Smooth muscle cell (in vitro differentiated cells): ENCODE measurements at regions not wholly inside any gene's neighbourhood (a gene's known extent, or its start where the extent isn't known, plus 50 kb on each side); places are given as distances from the start of the nearest gene placed in this dataset.

Source experiments
- DNase-seq: peaks from one replicate; lab custom pipeline; 2025; ENCODE audit not compliant: unreplicated experiment; lab: John Stamatoyannopoulos, UW
- H2AFZ ChIP-seq: fragments of 200-600 bp; sonication (generic); 2 replicates; pipeline ENCODE4 v1.6.0; 2016; ENCODE audit warnings: antibody characterized with exemption, low read depth, mild to moderate bottlenecking
- H3F3A ChIP-seq: fragments of 200-600 bp; sonication (generic); 2 replicates; pipeline ENCODE4 v1.6.0; 2017; ENCODE audit warnings: antibody characterized with exemption, low read depth
- H3K27ac ChIP-seq: fragments of 200-600 bp; sonication (generic); 2 replicates; pipeline ENCODE4 v1.5.1; 2016; ENCODE audit warnings: low read depth, mild to moderate bottlenecking
- H3K27me3 ChIP-seq: fragments of 200-600 bp; sonication (generic); 2 replicates; pipeline ENCODE4 v1.6.1; 2016; ENCODE audit warnings: low read depth, mild to moderate bottlenecking
- H3K36me3 ChIP-seq: fragments of 200-600 bp; sonication (generic); 2 replicates; pipeline ENCODE4 v1.5.1; 2016; ENCODE audit warnings: low read depth
- H3K4me1 ChIP-seq: fragments of 200-600 bp; sonication (generic); 2 replicates; pipeline ENCODE4 v1.5.1; 2016; ENCODE audit warnings: low read depth
- H3K4me2 ChIP-seq: fragments of 200-600 bp; sonication (generic); 2 replicates; pipeline ENCODE4 v1.6.0; 2016; ENCODE audit warnings: mild to moderate bottlenecking
- H3K4me3 ChIP-seq: fragments of 200-600 bp; sonication (generic); 2 replicates; pipeline ENCODE4 v1.5.1; 2016; ENCODE audit warnings: mild to moderate bottlenecking
- H3K79me2 ChIP-seq: fragments of 200-600 bp; sonication (generic); 2 replicates; pipeline ENCODE4 v1.6.0; 2016; ENCODE audit warnings: low read depth, mild to moderate bottlenecking
- H3K9ac ChIP-seq: fragments of 200-600 bp; sonication (generic); 2 replicates; pipeline ENCODE4 v1.6.0; 2016; ENCODE audit warnings: low read depth
- H3K9me3 ChIP-seq: fragments of 200-600 bp; sonication (generic); replicated peaks from 2 replicates; pipeline ENCODE4 v1.5.1; 2016; ENCODE audit warnings: low read depth
- H4K20me1 ChIP-seq: fragments of 200-600 bp; sonication (generic); 2 replicates; pipeline ENCODE4 v1.6.0; 2016; ENCODE audit warnings: low read depth
- WGBS: methylation state at CpG from one replicate; pipeline ENCODE4 v1.1.7; 2016; ENCODE audit warnings: low lambda C conversion rate; 5-methylcytosine and 5-hydroxymethylcytosine counted together
- TF ChIP-seq, protein P1 (sequence below): fragments of 200-600 bp; sonication (generic); IDR thresholded peaks from 2 replicates; pipeline ENCODE4 v1.5.1; 2017; ENCODE audit warnings: borderline replicate concordance, mild to moderate bottlenecking, antibody characterized with exemption; ENCODE audit not compliant: insufficient read depth, poor library complexity, severe bottlenecking

- Histone ChIP-seq H3K27ac (no peak overlapping the region), H3K4me2 (no peak overlapping the region), H3K4me3 (no peak overlapping the region), H3K79me2 (no peaks in the 10 kb centered on the region), H3K27me3 (no peaks in the 10 kb centered on the region), H2AFZ (no peak overlapping the region), H4K20me1 (no peaks in the 10 kb centered on the region), H3K4me1 (no peaks in the 10 kb centered on the region), H3F3A (no peaks in the 10 kb centered on the region), H3K36me3 (no peaks in the 10 kb centered on the region), H3K9ac (no peak overlapping the region), H3K9me3 (no peaks in the 10 kb centered on the region)
- 95% methylated on average over 8 of the region's 8 CpGs for WGBS
- no peak for DNase-seq
- TF ChIP-seq, protein P1, sequence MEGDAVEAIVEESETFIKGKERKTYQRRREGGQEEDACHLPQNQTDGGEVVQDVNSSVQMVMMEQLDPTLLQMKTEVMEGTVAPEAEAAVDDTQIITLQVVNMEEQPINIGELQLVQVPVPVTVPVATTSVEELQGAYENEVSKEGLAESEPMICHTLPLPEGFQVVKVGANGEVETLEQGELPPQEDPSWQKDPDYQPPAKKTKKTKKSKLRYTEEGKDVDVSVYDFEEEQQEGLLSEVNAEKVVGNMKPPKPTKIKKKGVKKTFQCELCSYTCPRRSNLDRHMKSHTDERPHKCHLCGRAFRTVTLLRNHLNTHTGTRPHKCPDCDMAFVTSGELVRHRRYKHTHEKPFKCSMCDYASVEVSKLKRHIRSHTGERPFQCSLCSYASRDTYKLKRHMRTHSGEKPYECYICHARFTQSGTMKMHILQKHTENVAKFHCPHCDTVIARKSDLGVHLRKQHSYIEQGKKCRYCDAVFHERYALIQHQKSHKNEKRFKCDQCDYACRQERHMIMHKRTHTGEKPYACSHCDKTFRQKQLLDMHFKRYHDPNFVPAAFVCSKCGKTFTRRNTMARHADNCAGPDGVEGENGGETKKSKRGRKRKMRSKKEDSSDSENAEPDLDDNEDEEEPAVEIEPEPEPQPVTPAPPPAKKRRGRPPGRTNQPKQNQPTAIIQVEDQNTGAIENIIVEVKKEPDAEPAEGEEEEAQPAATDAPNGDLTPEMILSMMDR: no peak
Observed at GRCh38 chr12:11568762-11569478, 80.6 kb upstream of the ETV6 start.

- TF ChIP-seq, protein P1: no peak
Observed at GRCh38 chr12:11569716-11570115, 79.8 kb upstream of the ETV6 start.

GRCh38 chr12:11573880-11574279, 75.6 kb upstream of the ETV6 start:
- no peaks in the 10 kb centered on the region for H3K36me3 ChIP-seq
- no peaks in the 10 kb centered on the region for H3K9me3 ChIP-seq
- H3K4me2 ChIP-seq: no peak overlapping the region
- H3K4me1 ChIP-seq: no peaks in the 10 kb centered on the region
- TF ChIP-seq, protein P1: no peak
- no peak for DNase-seq
- no peaks in the 10 kb centered on the region for H3K79me2 ChIP-seq
- 90% methylated on average over 2 of the region's 2 CpGs for WGBS
- H2AFZ ChIP-seq: no peak overlapping the region
- H3K4me3 ChIP-seq: no peak overlapping the region
- H3F3A ChIP-seq: no peaks in the 10 kb centered on the region
- H3K27ac ChIP-seq: no peak overlapping the region
- no peaks in the 10 kb centered on the region for H4K20me1 ChIP-seq
- H3K27me3 ChIP-seq: no peaks in the 10 kb centered on the region
- H3K9ac ChIP-seq: no peak overlapping the region

More at GRCh38 chr12:11569716-11570115, 79.8 kb upstream of the ETV6 start:
- no peaks in the 10 kb centered on the region for H3K36me3 ChIP-seq
- H3K4me1 ChIP-seq: no peaks in the 10 kb centered on the region
- no peaks in the 10 kb centered on the region for H3K79me2 ChIP-seq
- DNase-seq: no peak
- H3K27me3 ChIP-seq: no peaks in the 10 kb centered on the region
- no peak overlapping the region for H3K27ac ChIP-seq
- H2AFZ ChIP-seq: no peak overlapping the region
- no peak overlapping the region for H3K9ac ChIP-seq
- no peak overlapping the region for H3K4me3 ChIP-seq
- no peaks in the 10 kb centered on the region for H3K9me3 ChIP-seq
- H4K20me1 ChIP-seq: no peaks in the 10 kb centered on the region
- H3K4me2 ChIP-seq: no peak overlapping the region
- no peaks in the 10 kb centered on the region for H3F3A ChIP-seq

- DNase-seq: no peak
- H3K4me2 ChIP-seq: no peak overlapping the region
Observed at GRCh38 chr12:11576104-11576503, 73.4 kb upstream of the ETV6 start.

More at GRCh38 chr12:11576104-11576503, 73.4 kb upstream of the ETV6 start:
- no peaks in the 10 kb centered on the region for H3K79me2 ChIP-seq
- H2AFZ ChIP-seq: no peak overlapping the region
- H3K9me3 ChIP-seq: no peaks in the 10 kb centered on the region
- H3K4me3 ChIP-seq: no peak overlapping the region
- TF ChIP-seq, protein P1: no peak
- WGBS: 92% methylated on average over 1 of the region's 1 CpG
- H3K9ac ChIP-seq: no peak overlapping the region
- H3K4me1 ChIP-seq: no peaks in the 10 kb centered on the region
- no peak overlapping the region for H3K27ac ChIP-seq
- no peaks in the 10 kb centered on the region for H4K20me1 ChIP-seq
- peaks cover 9% of the 10 kb centered on the region for H3F3A ChIP-seq
- no peaks in the 10 kb centered on the region for H3K36me3 ChIP-seq
- H3K27me3 ChIP-seq: no peaks in the 10 kb centered on the region
